22Rv1 (cell line): ENCODE measurements at regions not wholly inside any gene's neighbourhood (a gene's known extent, or its start where the extent isn't known, plus 50 kb on each side); places are given as distances from the start of the nearest gene placed in this dataset.

Experiments
- CTCF ChIP-seq: fragments of 450-650 bp; IDR thresholded peaks from 2 replicates; pipeline ENCODE4 v1.5.1; 2017; ENCODE audit warnings: mild to moderate bottlenecking
- ZFX ChIP-seq: fragments of 450-650 bp; IDR thresholded peaks from 2 replicates; pipeline ENCODE4 v1.6.1; 2017; ENCODE audit warnings: antibody characterized with exemption, borderline replicate concordance

- TF ChIP-seq CTCF, result no peak
- TF ChIP-seq ZFX, result no peak
Measured at GRCh38 chr2:147025646-147026585, 818.9 kb upstream of the ACVR2A start.
